Effector memory CD4-positive, alpha-beta T cell (primary cell): ENCODE measurements at regions not wholly inside any gene's neighbourhood (a gene's known extent, or its start where the extent isn't known, plus 50 kb on each side); places are given as distances from the start of the nearest gene placed in this dataset.
"Not testable (repeated sequence)": the region's sequence is repeated elsewhere in the genome, so short reads cannot be mapped to it uniquely, and the experiment has no call there.

Experiments
- DNase-seq, 3 donors: peaks; one replicate each; pipeline ENCODE4 v3.0.0-alpha.2; 2020
- H3K27ac ChIP-seq: 2 replicates; pipeline ENCODE4 v1.7.0; 2013; ENCODE audit warnings: mild to moderate bottlenecking, low read length, moderate library complexity; ENCODE audit not compliant: insufficient read depth, poor library complexity, severe bottlenecking
- H3K27me3 ChIP-seq: replicated peaks from 2 replicates; pipeline ENCODE4 v1.7.0; 2013; ENCODE audit warnings: mild to moderate bottlenecking, low read length; ENCODE audit not compliant: insufficient read depth, control insufficient read depth, poor library complexity, severe bottlenecking
- H3K36me3 ChIP-seq: 2 replicates; pipeline ENCODE4 v1.7.0; 2013; ENCODE audit warnings: mild to moderate bottlenecking, low read length, moderate library complexity; ENCODE audit not compliant: control insufficient read depth, insufficient read depth
- H3K4me1 ChIP-seq: 2 replicates; pipeline ENCODE4 v1.7.0; 2013; ENCODE audit warnings: low read length, mild to moderate bottlenecking; ENCODE audit not compliant: control insufficient read depth, insufficient read depth, poor library complexity, severe bottlenecking
- H3K4me3 ChIP-seq: 2 replicates; pipeline ENCODE4 v1.7.0; 2013; ENCODE audit warnings: low read length, low read depth, mild to moderate bottlenecking; ENCODE audit not compliant: insufficient read depth, poor library complexity, severe bottlenecking
- H3K9me3 ChIP-seq: 2 replicates; pipeline ENCODE4 v1.7.0; 2013; ENCODE audit warnings: mild to moderate bottlenecking, low read length, moderate library complexity; ENCODE audit not compliant: control insufficient read depth

DNA sequence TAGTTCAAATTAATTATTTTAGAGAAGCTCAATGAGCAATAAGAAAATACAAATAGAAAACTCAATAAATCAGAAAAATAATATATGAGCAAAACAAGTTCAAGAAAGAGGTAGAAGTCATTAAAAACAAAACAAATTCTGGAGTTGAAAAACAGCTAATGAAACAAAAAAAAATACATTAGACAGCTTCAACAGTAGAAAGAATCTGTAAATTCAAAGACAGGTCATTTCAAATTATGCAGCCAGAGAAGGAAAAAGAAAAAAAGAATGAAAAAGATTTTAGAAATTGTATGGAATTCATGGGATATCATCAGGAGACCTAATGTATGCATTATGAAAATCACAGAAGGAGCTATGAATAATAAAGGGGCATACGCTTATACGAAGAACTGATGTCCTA lies 795.3 kb upstream of the ADGRB3 start:
- H3K27me3 ChIP-seq = no peaks in the 10 kb centered on the region
- no peaks in the 10 kb centered on the region for H3K4me1 ChIP-seq
- H3K4me3 ChIP-seq = no peak overlapping the region
- H3K9me3 ChIP-seq = no peaks in the 10 kb centered on the region
- H3K36me3 ChIP-seq = no peaks in the 10 kb centered on the region
- DNase-seq = no peak
- H3K27ac ChIP-seq = no peak overlapping the region

DNA sequence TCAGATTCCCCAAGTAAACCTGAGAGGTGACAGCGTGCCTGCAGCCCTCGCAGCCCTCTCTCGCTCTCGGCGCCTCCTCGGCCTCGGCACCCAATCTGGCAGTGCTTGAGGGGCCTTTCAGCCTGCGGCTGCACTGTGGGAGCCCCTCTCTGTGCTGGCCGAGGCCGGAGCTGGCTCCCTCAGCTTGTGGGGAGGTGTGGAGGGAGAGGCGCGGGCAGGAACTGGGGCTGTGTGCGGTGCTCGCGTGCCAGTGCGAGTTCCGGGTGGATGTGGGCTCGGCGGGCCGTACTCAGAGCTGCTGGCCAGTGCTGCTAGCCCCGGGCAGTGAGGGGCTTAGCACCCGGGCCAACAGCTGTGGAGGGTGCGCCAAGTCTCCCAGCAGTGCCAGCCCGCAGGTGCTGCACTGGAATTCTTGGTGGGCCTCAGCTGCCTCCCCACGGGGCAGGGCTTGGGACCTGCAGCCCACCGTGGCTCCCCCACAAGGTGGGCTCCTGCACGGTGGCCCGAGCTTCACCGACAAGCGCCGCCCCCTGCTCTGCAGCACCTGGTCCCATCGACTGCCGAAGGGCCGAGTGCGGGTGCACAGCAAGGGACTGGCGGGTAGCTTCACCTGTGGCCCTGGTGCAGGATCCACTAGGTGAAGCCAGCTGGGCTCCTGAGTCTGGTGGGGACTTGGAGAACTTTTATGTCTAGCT lies 809.7 kb upstream of the ADGRB3 start:
- H3K4me3 ChIP-seq = no peak overlapping the region
- H3K36me3 ChIP-seq = no peaks in the 10 kb centered on the region
- H3K4me1 ChIP-seq = no peaks in the 10 kb centered on the region
- no peaks in the 10 kb centered on the region for H3K27me3 ChIP-seq
- DNase-seq = no peak
- H3K27ac ChIP-seq = no peak overlapping the region
- H3K9me3 ChIP-seq = no peaks in the 10 kb centered on the region

- Histone ChIP-seq H3K9me3 (no peaks in the 10 kb centered on the region), H3K4me3 (no peak overlapping the region), H3K27ac (no peak overlapping the region), H3K36me3 (no peaks in the 10 kb centered on the region), H3K4me1 (no peaks in the 10 kb centered on the region), H3K27me3 (no peaks in the 10 kb centered on the region)
- no peak for DNase-seq
Observed at GRCh38 chr6:67818322-67818721, 816.8 kb upstream of the ADGRB3 start.

DNA sequence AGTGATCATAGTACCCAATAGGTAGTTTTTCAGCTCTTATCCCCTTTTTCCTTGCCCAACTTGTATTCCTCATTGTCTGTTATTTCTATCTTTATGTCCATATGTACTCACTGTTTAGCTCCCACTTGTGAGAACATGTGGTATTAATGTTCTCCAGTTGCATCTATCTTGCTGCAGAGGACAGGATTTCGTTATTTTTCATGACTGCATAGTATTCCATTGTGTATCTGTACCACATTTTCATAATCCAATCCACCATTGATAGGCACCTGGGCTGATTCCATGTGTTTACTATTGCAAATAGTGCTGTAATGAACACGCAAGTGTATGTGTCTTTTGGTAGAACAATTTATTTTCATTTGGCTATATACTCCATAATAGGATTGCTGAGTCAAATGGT lies 819.5 kb upstream of the ADGRB3 start:
- Histone ChIP-seq H3K9me3 (no peaks in the 10 kb centered on the region), H3K27ac (no peak overlapping the region), H3K36me3 (no peaks in the 10 kb centered on the region), H3K4me1 (no peaks in the 10 kb centered on the region), H3K27me3 (no peaks in the 10 kb centered on the region), H3K4me3 (no peak overlapping the region)
- no peak for DNase-seq

GRCh38 chr6:67814262-67814661 lies 820.8 kb upstream of the ADGRB3 start:
- no peak for DNase-seq
- no peaks in the 10 kb centered on the region for H3K36me3 ChIP-seq

DNA sequence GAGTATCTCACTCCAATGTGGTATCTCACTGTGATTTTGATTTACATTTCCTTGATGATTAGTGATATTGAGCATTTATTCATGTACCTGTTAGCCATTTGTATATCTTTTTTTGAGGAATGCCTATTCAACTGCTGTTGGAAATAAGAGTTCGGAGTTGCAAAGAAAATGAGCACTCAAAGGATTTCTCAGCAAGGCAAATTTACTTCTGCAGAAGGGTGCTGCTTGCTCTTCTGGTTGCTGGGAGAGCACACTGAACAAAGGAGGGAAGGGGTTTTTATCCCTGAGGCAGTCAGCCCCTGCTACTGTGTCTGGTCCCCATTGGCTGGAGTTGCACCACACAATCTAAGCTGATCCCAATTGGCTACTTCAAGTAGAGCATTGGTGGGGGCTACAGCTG lies 822.4 kb upstream of the ADGRB3 start:
- DNase-seq = no peak
- Histone ChIP-seq H3K36me3 (no peaks in the 10 kb centered on the region), H3K27me3 (no peaks in the 10 kb centered on the region), H3K9me3 (no peaks in the 10 kb centered on the region), H3K27ac (no peak overlapping the region), H3K4me1 (no peaks in the 10 kb centered on the region), H3K4me3 (no peak overlapping the region)

More at GRCh38 chr6:67814262-67814661, 820.8 kb upstream of the ADGRB3 start:
- Histone ChIP-seq H3K27ac (no peak overlapping the region), H3K4me1 (no peaks in the 10 kb centered on the region), H3K4me3 (no peak overlapping the region), H3K9me3 (no peaks in the 10 kb centered on the region), H3K27me3 (no peaks in the 10 kb centered on the region)

DNA sequence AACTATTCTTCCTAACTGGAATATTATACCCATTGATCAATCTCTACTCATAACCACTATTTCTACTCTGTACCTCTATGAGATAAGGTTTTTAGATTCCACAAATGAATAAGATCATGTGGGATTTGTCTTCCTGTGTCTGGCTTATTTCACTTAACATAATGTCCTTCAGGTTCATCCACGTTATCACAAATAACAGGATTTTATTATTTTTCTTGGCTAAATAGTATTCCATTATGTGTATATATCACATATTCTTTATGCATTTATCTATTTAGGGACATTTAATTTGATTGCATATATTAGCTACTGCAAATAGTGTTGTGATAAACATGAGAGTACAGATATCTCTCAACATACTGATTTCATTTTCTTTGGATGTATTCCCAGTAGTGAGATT lies 823.0 kb upstream of the ADGRB3 start:
- no peaks in the 10 kb centered on the region for H3K4me1 ChIP-seq
- H3K36me3 ChIP-seq = no peaks in the 10 kb centered on the region
- no peak overlapping the region for H3K4me3 ChIP-seq
- H3K27ac ChIP-seq = no peak overlapping the region
- H3K27me3 ChIP-seq = no peaks in the 10 kb centered on the region
- no peak for DNase-seq
- H3K9me3 ChIP-seq = no peaks in the 10 kb centered on the region

GRCh38 chr6:67811239-67812037 lies 823.6 kb upstream of the ADGRB3 start:
- H3K36me3 ChIP-seq = no peaks in the 10 kb centered on the region
- no peak for DNase-seq
- no peaks in the 10 kb centered on the region for H3K4me1 ChIP-seq
- no peak overlapping the region for H3K4me3 ChIP-seq
- no peaks in the 10 kb centered on the region for H3K27me3 ChIP-seq
- H3K9me3 ChIP-seq = no peaks in the 10 kb centered on the region
- no peak overlapping the region for H3K27ac ChIP-seq

DNA sequence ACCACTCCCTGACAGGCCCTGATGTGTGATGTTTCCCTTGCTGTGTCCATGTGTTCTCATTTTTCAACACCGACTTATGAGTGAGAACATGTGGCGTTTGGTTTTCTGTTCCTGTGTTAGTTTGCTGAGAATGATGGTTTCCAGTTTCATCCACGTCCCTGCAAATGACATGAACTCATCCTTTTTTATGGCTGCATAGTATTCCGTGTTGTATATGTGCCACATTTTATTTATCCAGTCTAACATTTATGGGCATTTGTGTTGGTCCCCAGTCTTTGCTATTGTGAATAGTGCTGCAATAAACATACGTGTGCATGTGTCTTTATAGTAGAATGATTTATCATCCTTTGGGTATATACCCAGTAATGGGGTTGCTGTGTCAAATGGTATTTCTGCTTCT lies 830.3 kb upstream of the ADGRB3 start:
- H3K27me3 ChIP-seq, DNase-seq, H3K4me1 ChIP-seq, H3K27ac ChIP-seq, H3K36me3 ChIP-seq, H3K4me3 ChIP-seq, H3K9me3 ChIP-seq: not testable (repeated sequence)

GRCh38 chr6:67802771-67803170 lies 832.3 kb upstream of the ADGRB3 start:
- Histone ChIP-seq H3K36me3 (no peaks in the 10 kb centered on the region), H3K4me1 (no peaks in the 10 kb centered on the region), H3K27me3 (no peaks in the 10 kb centered on the region), H3K4me3 (no peak overlapping the region), H3K9me3 (no peaks in the 10 kb centered on the region), H3K27ac (no peak overlapping the region)
- no peak for DNase-seq
